NCI-H526 treated with DMSO at 0.1 percent for 48 hours (cell line): ENCODE measurements at regions not wholly inside any gene's neighbourhood (a gene's known extent, or its start where the extent isn't known, plus 50 kb on each side); places are given as distances from the start of the nearest gene placed in this dataset.

ENCODE experiments used
- DNase-seq: peaks from one replicate; lab custom pipeline; 2025; lab: John Stamatoyannopoulos, UW

GRCh38 chrX:69362856-69363255 is 141.3 kb upstream of the NALF2 start:
- DNase-seq = no peak

- no peak for DNase-seq
These were observed 141.8 kb upstream of the NALF2 start for GRCh38 chrX:69362354-69362753.

- no peak for DNase-seq
These were observed 142.7 kb upstream of the NALF2 start for GRCh38 chrX:69361311-69361845.

- no peak for DNase-seq
These were observed 146.8 kb upstream of the NALF2 start for GRCh38 chrX:69357317-69357716.

- no peak for DNase-seq
These were observed 159.6 kb upstream of the PJA1 start for GRCh38 chrX:69324851-69325250.

GRCh38 chrX:69323786-69324720 is 158.8 kb upstream of the PJA1 start:
- no peak for DNase-seq

- no peak for DNase-seq
These were observed 156.5 kb upstream of the PJA1 start for GRCh38 chrX:69321789-69322188.

- DNase-seq = no peak
These were observed 155.9 kb upstream of the PJA1 start for GRCh38 chrX:69321006-69321655.

GRCh38 chrX:69320116-69320515 is 154.9 kb upstream of the PJA1 start:
- no peak for DNase-seq

GRCh38 chrX:69319376-69319775 is 154.1 kb upstream of the PJA1 start:
- no peak for DNase-seq

GRCh38 chrX:69318651-69319340 is 153.5 kb upstream of the PJA1 start:
- no peak for DNase-seq

- no peak for DNase-seq
These were observed 152.5 kb upstream of the PJA1 start for GRCh38 chrX:69317721-69318120.

GRCh38 chrX:69314436-69315348 is 149.4 kb upstream of the PJA1 start:
- DNase-seq = no peak

- no peak for DNase-seq
These were observed 148.5 kb upstream of the PJA1 start for GRCh38 chrX:69313617-69314290.

GRCh38 chrX:69311936-69312670 is 146.8 kb upstream of the PJA1 start:
- no peak for DNase-seq

- no peak for DNase-seq
These were observed 144.0 kb upstream of the PJA1 start for GRCh38 chrX:69309074-69309792.

- DNase-seq = no peak
These were observed 142.5 kb upstream of the PJA1 start for GRCh38 chrX:69307756-69308155.

GRCh38 chrX:69307029-69307428 is 141.8 kb upstream of the PJA1 start:
- no peak for DNase-seq

- DNase-seq = peak; percentile 32
These were observed 140.8 kb upstream of the PJA1 start for GRCh38 chrX:69306063-69306404.
